Calu3 (cell line): ENCODE measurements at regions not wholly inside any gene's neighbourhood (a gene's known extent, or its start where the extent isn't known, plus 50 kb on each side); places are given as distances from the start of the nearest gene placed in this dataset.
"Not testable (repeated sequence)": the region's sequence is repeated elsewhere in the genome, so short reads cannot be mapped to it uniquely, and the experiment has no call there.

Experiments used
- BruUV-seq: library from RNA; stranded (reverse); fragments of 400-500 nt; replicated peaks from 2 replicates; lab custom pipeline; 2021; lab: Mats Ljungman, UMichigan
- CTCF ChIA-PET: fragments of 300-600 bp; sonication (Branson Sonifier 250); formaldehyde crosslinking; loops from one replicate; lab custom pipeline; 2022; ENCODE audit warnings: antibody characterized with exemption; lab: Charles Lee
- DNase-seq: peaks from one replicate; pipeline ENCODE4 v3.0.0; 2022
- H3K27ac Mint-ChIP-seq: one replicate; pipeline ENCODE4 v1.8.0; 2022; ENCODE audit warnings: mixed read lengths; ENCODE audit not compliant: unreplicated experiment
- H3K27me3 Mint-ChIP-seq: one replicate; pipeline ENCODE4 v1.8.0; 2022; ENCODE audit warnings: mixed read lengths; ENCODE audit not compliant: unreplicated experiment
- H3K36me3 Mint-ChIP-seq: one replicate; pipeline ENCODE4 v1.8.0; 2022; ENCODE audit warnings: mild to moderate bottlenecking, moderate library complexity, mixed read lengths; ENCODE audit not compliant: insufficient read depth, unreplicated experiment
- H3K4me1 Mint-ChIP-seq: one replicate; pipeline ENCODE4 v1.8.0; 2022; ENCODE audit warnings: mild to moderate bottlenecking, low read depth, mixed read lengths; ENCODE audit not compliant: unreplicated experiment
- H3K4me3 Mint-ChIP-seq: one replicate; pipeline ENCODE4 v1.8.0; 2022; ENCODE audit warnings: mild to moderate bottlenecking, low read depth, moderate library complexity, mixed read lengths; ENCODE audit not compliant: unreplicated experiment
- H3K9me3 Mint-ChIP-seq: one replicate; pipeline ENCODE4 v1.8.0; 2022; ENCODE audit warnings: low read depth, mixed read lengths; ENCODE audit not compliant: unreplicated experiment
- intact Hi-C: fragments of 100-400 bp; cut with micrococcal nuclease; formaldehyde crosslinking; loops from one replicate; pipeline ENCODE4 v1.10.0; 2022; ENCODE audit not compliant: unreplicated experiment
- TF ChIP-seq, protein P1 (sequence below): fragments of 200-600 bp; IDR thresholded peaks from one replicate; pipeline ENCODE4 v1.8.0; 2022; ENCODE audit warnings: antibody characterized with exemption; ENCODE audit not compliant: unreplicated experiment

DNA sequence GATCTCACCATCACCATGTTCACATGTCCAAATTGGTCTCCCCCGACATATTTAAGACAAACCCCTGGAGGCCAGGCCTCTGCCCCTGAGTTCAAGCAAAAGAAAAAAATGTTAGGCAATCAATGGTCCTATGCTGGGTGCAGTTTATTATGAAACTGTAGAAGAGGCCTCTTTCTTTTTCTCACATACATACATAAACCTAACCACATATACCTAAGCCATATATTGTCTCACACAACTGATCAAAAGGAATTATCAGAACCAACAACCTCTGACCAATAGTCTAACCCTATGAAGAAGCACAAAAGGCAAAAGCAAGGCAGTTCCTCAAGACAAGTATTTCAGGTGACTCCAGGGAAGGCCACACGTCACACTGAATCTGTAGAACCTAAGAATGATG is 49.9 kb downstream of the ILRUN start:
- no peaks in the 10 kb centered on the region for H3K9me3 Mint-ChIP-seq
- no peak for DNase-seq
- H3K36me3 Mint-ChIP-seq: no peaks in the 10 kb centered on the region
- CTCF ChIA-PET: no interaction called here
- no peak overlapping the region for H3K4me3 Mint-ChIP-seq
- BruUV-seq: no TSS peak
- no peaks in the 10 kb centered on the region for H3K27me3 Mint-ChIP-seq
- TF ChIP-seq, protein P1, sequence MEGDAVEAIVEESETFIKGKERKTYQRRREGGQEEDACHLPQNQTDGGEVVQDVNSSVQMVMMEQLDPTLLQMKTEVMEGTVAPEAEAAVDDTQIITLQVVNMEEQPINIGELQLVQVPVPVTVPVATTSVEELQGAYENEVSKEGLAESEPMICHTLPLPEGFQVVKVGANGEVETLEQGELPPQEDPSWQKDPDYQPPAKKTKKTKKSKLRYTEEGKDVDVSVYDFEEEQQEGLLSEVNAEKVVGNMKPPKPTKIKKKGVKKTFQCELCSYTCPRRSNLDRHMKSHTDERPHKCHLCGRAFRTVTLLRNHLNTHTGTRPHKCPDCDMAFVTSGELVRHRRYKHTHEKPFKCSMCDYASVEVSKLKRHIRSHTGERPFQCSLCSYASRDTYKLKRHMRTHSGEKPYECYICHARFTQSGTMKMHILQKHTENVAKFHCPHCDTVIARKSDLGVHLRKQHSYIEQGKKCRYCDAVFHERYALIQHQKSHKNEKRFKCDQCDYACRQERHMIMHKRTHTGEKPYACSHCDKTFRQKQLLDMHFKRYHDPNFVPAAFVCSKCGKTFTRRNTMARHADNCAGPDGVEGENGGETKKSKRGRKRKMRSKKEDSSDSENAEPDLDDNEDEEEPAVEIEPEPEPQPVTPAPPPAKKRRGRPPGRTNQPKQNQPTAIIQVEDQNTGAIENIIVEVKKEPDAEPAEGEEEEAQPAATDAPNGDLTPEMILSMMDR: no peak
- intact Hi-C loops: no loop called here
- no peak overlapping the region for H3K27ac Mint-ChIP-seq
- H3K4me1 Mint-ChIP-seq: peaks cover 16% of the 10 kb centered on the region

DNA sequence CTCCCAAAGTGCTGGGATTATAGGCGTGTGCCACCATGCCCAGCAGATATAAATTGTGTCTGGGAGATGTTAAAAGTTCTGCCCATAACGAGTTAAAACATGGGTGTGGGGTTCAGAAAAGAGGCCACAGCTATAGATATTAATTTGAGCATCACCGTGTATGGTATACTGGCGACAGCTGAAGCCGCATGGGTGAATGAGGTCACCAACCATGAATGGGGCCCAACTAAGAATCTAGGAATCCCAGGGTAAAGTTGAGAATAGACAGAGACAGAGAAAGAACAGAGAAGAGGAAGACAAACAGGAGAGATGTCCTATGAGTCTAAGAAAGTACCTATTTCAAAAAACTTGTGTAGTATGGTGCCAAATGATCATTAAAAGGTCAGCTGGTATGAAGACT is 50.9 kb downstream of the ILRUN start:
- Mint-ChIP-seq H3K4me1 (peaks cover 16% of the 10 kb centered on the region), H3K36me3 (no peaks in the 10 kb centered on the region), H3K4me3 (no peak overlapping the region), H3K9me3 (no peaks in the 10 kb centered on the region), H3K27me3 (no peaks in the 10 kb centered on the region), H3K27ac (no peak overlapping the region)
- intact Hi-C loops: no loop called here
- TF ChIP-seq, protein P1: no peak
- CTCF ChIA-PET: no interaction called here
- BruUV-seq: no TSS peak
- DNase-seq: no peak

DNA sequence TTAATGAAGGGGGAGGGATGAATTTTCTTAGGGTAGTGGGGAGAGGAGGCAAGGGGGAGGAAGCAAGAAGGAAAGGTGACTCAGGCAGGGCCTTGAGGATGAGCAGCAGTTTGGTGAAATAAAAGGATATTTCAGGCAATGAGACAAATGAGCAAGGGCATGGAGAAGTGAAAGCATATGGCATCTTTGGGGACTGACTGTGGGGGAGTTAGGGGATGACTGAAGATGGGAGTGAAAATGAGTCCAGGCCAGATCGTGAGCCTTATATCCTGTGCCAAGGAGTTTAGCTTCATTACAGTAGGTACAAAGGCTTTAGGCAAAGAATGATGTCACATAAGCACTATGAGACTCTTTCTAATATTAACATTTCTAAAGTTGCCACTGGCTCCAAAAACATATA is 51.9 kb downstream of the ILRUN start:
- CTCF ChIA-PET: no interaction called here
- no TSS peak for BruUV-seq
- peaks cover 5% of the 10 kb centered on the region for H3K36me3 Mint-ChIP-seq
- H3K27me3 Mint-ChIP-seq: no peaks in the 10 kb centered on the region
- H3K9me3 Mint-ChIP-seq: no peaks in the 10 kb centered on the region
- no peak for DNase-seq
- intact Hi-C loops: no loop called here
- H3K4me1 Mint-ChIP-seq: peaks cover 23% of the 10 kb centered on the region
- no peak overlapping the region for H3K27ac Mint-ChIP-seq
- no peak overlapping the region for H3K4me3 Mint-ChIP-seq
- TF ChIP-seq, protein P1: no peak

DNA sequence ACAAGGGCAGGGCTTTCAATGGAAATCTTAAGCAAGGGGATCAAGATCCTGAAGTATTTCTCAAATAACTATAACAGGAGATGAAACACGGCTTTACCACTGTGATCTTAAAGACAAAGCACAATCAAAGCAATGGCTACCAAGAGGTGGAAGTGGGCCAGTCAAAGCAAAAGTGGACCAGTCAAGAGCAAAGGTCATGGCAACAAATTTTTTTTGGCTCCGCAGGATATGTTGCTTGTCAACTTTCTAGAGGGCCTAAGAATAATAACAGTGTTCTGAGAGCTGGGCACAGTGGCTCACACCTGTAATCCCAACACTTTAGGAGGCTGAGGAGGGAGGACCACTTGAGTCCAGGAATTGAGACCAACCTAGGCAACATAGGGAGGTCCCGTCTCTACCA is 54.1 kb downstream of the ILRUN start:
- no peaks in the 10 kb centered on the region for H3K9me3 Mint-ChIP-seq
- BruUV-seq: no TSS peak
- TF ChIP-seq, protein P1: no peak
- intact Hi-C loops: no loop called here
- CTCF ChIA-PET: interaction anchor here (0.7 kb wide), 1 partner anchor 1590 kb away, joined by 3 read pairs; no protein-coding TSS in a partner anchor
- no peak overlapping the region for H3K27ac Mint-ChIP-seq
- no peaks in the 10 kb centered on the region for H3K27me3 Mint-ChIP-seq
- no peak overlapping the region for H3K4me3 Mint-ChIP-seq
- H3K4me1 Mint-ChIP-seq: peaks cover 38% of the 10 kb centered on the region
- peaks cover 13% of the 10 kb centered on the region for H3K36me3 Mint-ChIP-seq
- no peak for DNase-seq

DNA sequence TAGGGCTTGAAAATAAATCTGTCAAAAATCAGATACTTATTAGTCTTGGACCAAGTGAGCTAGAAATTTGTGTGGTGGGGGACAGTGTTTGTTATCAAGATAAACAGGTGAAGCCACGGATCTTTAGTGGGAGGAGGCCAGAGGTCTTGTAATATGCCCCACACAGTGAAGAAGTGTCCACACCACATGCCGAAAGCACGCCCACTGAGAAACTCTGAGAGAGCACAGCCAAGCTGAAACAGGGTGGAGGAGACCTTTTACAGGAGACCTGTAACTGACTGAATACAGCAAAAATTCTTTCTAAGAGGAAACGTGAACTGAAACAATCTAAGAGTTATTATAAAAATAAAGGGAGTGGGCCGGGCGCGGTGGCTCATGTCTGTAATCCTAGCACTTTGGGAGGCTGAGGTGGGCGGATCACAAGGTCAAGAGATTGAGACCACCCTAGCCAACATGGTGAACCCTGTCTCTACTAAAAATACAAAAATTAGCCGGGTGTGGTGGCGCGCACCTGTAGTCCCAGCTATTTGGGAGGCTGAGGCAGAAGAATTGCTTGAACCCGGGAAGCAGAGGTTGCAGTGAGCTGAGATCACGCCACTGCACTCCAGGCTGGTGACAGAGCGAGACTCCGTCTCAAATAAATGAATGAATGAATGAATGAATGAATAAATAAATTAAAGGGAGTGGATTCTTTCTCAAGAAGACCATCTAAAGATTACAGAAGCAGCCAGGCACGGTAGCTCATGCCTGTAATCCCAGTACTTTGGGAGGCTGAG is 56.3 kb downstream of the ILRUN start:
- BruUV-seq, DNase-seq, intact Hi-C loops, H3K27me3 Mint-ChIP-seq, H3K9me3 Mint-ChIP-seq, H3K4me3 Mint-ChIP-seq, H3K27ac Mint-ChIP-seq: not testable (repeated sequence)
- H3K36me3 Mint-ChIP-seq: peaks cover 13% of the 10 kb centered on the region
- peaks cover 22% of the 10 kb centered on the region for H3K4me1 Mint-ChIP-seq
- CTCF ChIA-PET: interaction anchor here (0.7 to 2.0 kb wide), 2 partner anchors 10 to 462 kb away, joined by 8 to 9 read pairs; no protein-coding TSS in a partner anchor
